Keratinocyte (primary cell): ENCODE measurements at regions not wholly inside any gene's neighbourhood (a gene's known extent, or its start where the extent isn't known, plus 50 kb on each side); places are given as distances from the start of the nearest gene placed in this dataset.

Experiments
- DNase-seq: peaks from one replicate; pipeline ENCODE4 v3.0.0-alpha.2; 2011; ENCODE audit warnings: low read depth, missing footprints, low spot score
- FAIRE-seq: peaks from 2 replicates; lab custom pipeline; 2011; peaks lifted over from hg19 to GRCh38; lab: Jason Lieb, UNC
- H2AFZ ChIP-seq: 2 replicates; pipeline ENCODE4 v1.6.0; 2012; ENCODE audit warnings: low read length, control low read depth, inconsistent platforms; ENCODE audit not compliant: control insufficient read depth
- H3K27ac ChIP-seq: 2 replicates; pipeline ENCODE4 v1.5.1; 2011; ENCODE audit warnings: low read length; ENCODE audit not compliant: control insufficient read depth, insufficient read depth
- H3K27me3 ChIP-seq: 3 replicates; pipeline ENCODE4 v1.6.0; 2011; ENCODE audit warnings: low read length; ENCODE audit not compliant: control insufficient read depth, insufficient read depth; ENCODE audit errors: extremely low read depth
- H3K36me3 ChIP-seq, 2 experiments: 2 replicates in 1 of 2; 3 replicates in 1 of 2; pipeline ENCODE4 v1.5.1; 2011; ENCODE audit warnings: low read length in 2 of 2, mild to moderate bottlenecking in 1 of 2; ENCODE audit not compliant: control insufficient read depth in 2 of 2, insufficient read depth in 2 of 2; ENCODE audit errors: extremely low read depth in 1 of 2
- H3K4me1 ChIP-seq: 3 replicates; pipeline ENCODE4 v1.5.1; 2011; ENCODE audit warnings: low read length; ENCODE audit not compliant: control insufficient read depth, insufficient read depth; ENCODE audit errors: extremely low read depth
- H3K4me2 ChIP-seq: 3 replicates; pipeline ENCODE4 v1.6.0; 2011; ENCODE audit warnings: low read depth, low read length; ENCODE audit not compliant: control insufficient read depth, insufficient read depth; ENCODE audit errors: extremely low read depth
- H3K4me3 ChIP-seq, 3 experiments: fragments of 200-600 bp in 1 of 3; sonication (generic) in 1 of 3; 2 replicates in 2 of 3; 3 replicates in 1 of 3; pipeline ENCODE4 v1.5.1; 2011 to 2016; ENCODE audit warnings: low read length in 3 of 3, mild to moderate bottlenecking in 3 of 3, control low read depth in 2 of 3, inconsistent platforms in 1 of 3, low read depth in 1 of 3, mixed read lengths in 1 of 3, mixed run types in 1 of 3, moderate library complexity in 1 of 3; ENCODE audit not compliant: control insufficient read depth in 2 of 3, insufficient read depth in 2 of 3; ENCODE audit errors: extremely low read depth in 1 of 3
- H3K79me2 ChIP-seq: 2 replicates; pipeline ENCODE4 v1.6.0; 2012; ENCODE audit warnings: low read length; ENCODE audit not compliant: control insufficient read depth, insufficient read depth
- H3K9ac ChIP-seq: 3 replicates; pipeline ENCODE4 v1.6.0; 2011; ENCODE audit warnings: low read length; ENCODE audit not compliant: control insufficient read depth, insufficient read depth; ENCODE audit errors: extremely low read depth
- H3K9me1 ChIP-seq: 3 replicates; pipeline ENCODE4 v1.6.0; 2011; ENCODE audit warnings: low read length; ENCODE audit not compliant: control insufficient read depth, insufficient read depth; ENCODE audit errors: extremely low read depth
- H3K9me3 ChIP-seq: 2 replicates; pipeline ENCODE4 v1.5.1; 2012; ENCODE audit warnings: low read depth, low read length; ENCODE audit not compliant: control insufficient read depth
- H4K20me1 ChIP-seq: 3 replicates; pipeline ENCODE4 v1.6.0; 2011; ENCODE audit warnings: low read length; ENCODE audit not compliant: control insufficient read depth, insufficient read depth; ENCODE audit errors: extremely low read depth
- CTCF ChIP-seq, 3 experiments: IDR thresholded peaks in 1 of 3; conservative IDR thresholded peaks in 1 of 3; optimal IDR thresholded peaks in 1 of 3; 2 replicates in 2 of 3; 3 replicates in 1 of 3; pipeline versions ENCODE3 to v1.5.1; 2011; ENCODE audit warnings: low read length in 3 of 3, mild to moderate bottlenecking in 3 of 3, moderate library complexity in 2 of 3, control low read depth in 1 of 3, inconsistent platforms in 1 of 3; ENCODE audit not compliant: insufficient read depth in 2 of 3; ENCODE audit errors: extremely low read depth in 1 of 3
- EZH2 ChIP-seq: IDR thresholded peaks from one replicate; pipeline ENCODE4 v1.6.1; 2012; ENCODE audit warnings: inconsistent platforms, mild to moderate bottlenecking, low read length, moderate library complexity
- dilution Hi-C: fragments of 300-500 bp; cut with MboI; formaldehyde crosslinking; loops from one replicate; pipeline ENCODE4 v1.7.0; 2020; ENCODE audit warnings: low sequenced_read_pairs; ENCODE audit not compliant: extremely low pct_ligation_motif_present

- H3K9me1 ChIP-seq: no peaks in the 10 kb centered on the region
- FAIRE-seq (no peak), DNase-seq (no peak)
- dilution Hi-C loops: no loop called here
- H3K79me2 ChIP-seq: no peaks in the 10 kb centered on the region
- no peaks in the 10 kb centered on the region for H3K36me3 ChIP-seq
- no peak overlapping the region for H3K4me2 ChIP-seq
- H3K9me3 ChIP-seq: no peaks in the 10 kb centered on the region
- H3K9ac ChIP-seq: no peak overlapping the region
- TF ChIP-seq CTCF (optimal IDR thresholded peaks at IDR 0.05 in 1 of 3, IDR thresholded peaks at IDR 0.05 in 1 of 3, conservative IDR thresholded peaks at IDR 0.05 in 1 of 3; ENCODE audit: extremely low read depth in 1 of 3, insufficient read depth in 2 of 3, low read length in 3 of 3) (peak in 1 of 3 experiments; percentile 8), EZH2 (no peak)
- H3K27ac ChIP-seq: no peak overlapping the region
- H2AFZ ChIP-seq: peak overlapping the region; percentile 30
- H3K4me3 ChIP-seq: no peak overlapping the region
- no peaks in the 10 kb centered on the region for H4K20me1 ChIP-seq
- peaks cover 23% of the 10 kb centered on the region for H3K4me1 ChIP-seq
- H3K27me3 ChIP-seq: no peaks in the 10 kb centered on the region
Measured at GRCh38 chr12:4153343-4153892, 120.1 kb upstream of the CCND2 start.

- no peaks in the 10 kb centered on the region for H3K36me3 ChIP-seq
- no peak overlapping the region for H3K9ac ChIP-seq
- no peaks in the 10 kb centered on the region for H3K9me1 ChIP-seq
- H2AFZ ChIP-seq: no peak overlapping the region
- no peaks in the 10 kb centered on the region for H3K79me2 ChIP-seq
- no peak overlapping the region for H3K4me3 ChIP-seq
- H3K9me3 ChIP-seq: no peaks in the 10 kb centered on the region
- peaks cover 24% of the 10 kb centered on the region for H3K4me1 ChIP-seq
- H3K4me2 ChIP-seq: no peak overlapping the region
- TF ChIP-seq EZH2 (no peak), CTCF (optimal IDR thresholded peaks at IDR 0.05 in 1 of 3, IDR thresholded peaks at IDR 0.05 in 1 of 3, conservative IDR thresholded peaks at IDR 0.05 in 1 of 3; ENCODE audit: extremely low read depth in 1 of 3, insufficient read depth in 2 of 3, low read length in 3 of 3) (no peak)
- no peak for FAIRE-seq
- no peak for DNase-seq
- no peaks in the 10 kb centered on the region for H3K27me3 ChIP-seq
- dilution Hi-C loops: no loop called here
- no peak overlapping the region for H3K27ac ChIP-seq
- H4K20me1 ChIP-seq: no peaks in the 10 kb centered on the region
Measured at GRCh38 chr12:4152145-4152795, 121.3 kb upstream of the CCND2 start.
